ENCODE measurements at regions not wholly inside any gene's neighbourhood (a gene's known extent, or its start where the extent isn't known, plus 50 kb on each side); places are given as distances from the start of the nearest gene placed in this dataset.
A peak's percentile ranks its signal among the peaks of the same experiment; 100 is the strongest.

DNA sequence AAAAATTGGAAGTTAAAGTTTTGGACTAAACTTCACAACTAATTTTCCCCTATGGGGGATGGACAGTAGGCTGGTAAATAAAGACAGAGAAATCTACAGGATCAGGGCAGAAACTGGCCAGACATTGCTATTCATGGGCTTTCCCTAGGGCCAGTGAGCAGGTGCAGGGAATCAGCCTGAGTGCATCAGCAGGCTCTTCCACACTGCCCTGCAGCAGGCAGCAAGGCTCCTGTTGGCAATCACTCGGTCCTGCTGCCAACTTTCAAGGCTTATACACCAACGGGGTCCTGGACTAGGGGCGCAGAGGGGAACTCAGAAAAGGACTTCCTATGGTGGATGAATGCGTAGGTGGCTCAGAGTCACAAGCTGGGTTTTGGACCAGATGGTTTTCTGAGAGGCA, 59.8 kb upstream of the NHSL1 start:
- Histone ChIP-seq H3K79me2 (ENCODE audit: insufficient read depth, low read length) (peaks cover 96% of the 10 kb centered on the region), H4K20me1 (ENCODE audit: insufficient read depth, low read length) (no peaks in the 10 kb centered on the region), H3K4me3 (replicated peaks in 1 of 3; ENCODE audit: insufficient read depth in 1 of 3, low read depth in 2 of 3, low read length in 3 of 3) (no peak overlapping the region), H3K27ac (ENCODE audit: extremely low read length, insufficient read depth, low read length) (peak overlapping the region; percentile 80), H3K36me3 (replicated peaks in 1 of 2; ENCODE audit: control insufficient read depth in 1 of 2, insufficient read depth in 2 of 2, low read length in 2 of 2) (no peaks in the 10 kb centered on the region), H3K9me3 (ENCODE audit: low read length) (no peaks in the 10 kb centered on the region), H3K9ac (ENCODE audit: insufficient read depth, low read depth, low read length) (peak overlapping the region; percentile 9), H3K4me1 (ENCODE audit: insufficient read depth, low read length) (peaks cover 94% of the 10 kb centered on the region), H3K4me2 (ENCODE audit: low read depth, low read length) (peak overlapping the region; percentile 8; the same call in 1 of the 2 replicates), H2AFZ (ENCODE audit: low read length) (no peak overlapping the region), H3K27me3 (ENCODE audit: control insufficient read depth in 1 of 2, insufficient read depth in 2 of 2, low read length in 2 of 2) (no peaks in the 10 kb centered on the region)
- ChIA-PET POLR2A (interaction anchor here (2.3 to 4.5 kb wide), 3 partner anchors 9 to 15 kb away, joined by 9 to 75 read pairs (median 31); no protein-coding TSS in a partner anchor), CTCF (ENCODE audit: low intra/inter-chr PET ratio, low total read pairs) (no interaction called here)
- FAIRE-seq, result no peak
- DNase-seq (ENCODE audit: low spot score), result no peak
- TF ChIP-seq SMYD3 (CRISPR knock-in tag; IDR thresholded peaks at IDR 0.05) (0 out of 2 replicates have a peak, but pooled peaks have one; percentile 61), HHEX (CRISPR knock-in tag; IDR thresholded peaks at IDR 0.05) (no peak), ZNF354B (CRISPR knock-in tag; IDR thresholded peaks at IDR 0.05) (0 out of 2 replicates have a peak, but pooled peaks have one; percentile 57), JDP2 (CRISPR knock-in tag; IDR thresholded peaks at IDR 0.05; ENCODE audit: borderline replicate concordance) (no peak), SOX6 (IDR thresholded peaks at IDR 0.05) (no peak), SOX6 (CRISPR knock-in tag; IDR thresholded peaks at IDR 0.05) (no peak), CCDC6 (CRISPR knock-in tag; IDR thresholded peaks at IDR 0.05) (peak; percentile 43; the same call in 1 of the 2 replicates)
- TF ChIP-seq, protein P1, sequence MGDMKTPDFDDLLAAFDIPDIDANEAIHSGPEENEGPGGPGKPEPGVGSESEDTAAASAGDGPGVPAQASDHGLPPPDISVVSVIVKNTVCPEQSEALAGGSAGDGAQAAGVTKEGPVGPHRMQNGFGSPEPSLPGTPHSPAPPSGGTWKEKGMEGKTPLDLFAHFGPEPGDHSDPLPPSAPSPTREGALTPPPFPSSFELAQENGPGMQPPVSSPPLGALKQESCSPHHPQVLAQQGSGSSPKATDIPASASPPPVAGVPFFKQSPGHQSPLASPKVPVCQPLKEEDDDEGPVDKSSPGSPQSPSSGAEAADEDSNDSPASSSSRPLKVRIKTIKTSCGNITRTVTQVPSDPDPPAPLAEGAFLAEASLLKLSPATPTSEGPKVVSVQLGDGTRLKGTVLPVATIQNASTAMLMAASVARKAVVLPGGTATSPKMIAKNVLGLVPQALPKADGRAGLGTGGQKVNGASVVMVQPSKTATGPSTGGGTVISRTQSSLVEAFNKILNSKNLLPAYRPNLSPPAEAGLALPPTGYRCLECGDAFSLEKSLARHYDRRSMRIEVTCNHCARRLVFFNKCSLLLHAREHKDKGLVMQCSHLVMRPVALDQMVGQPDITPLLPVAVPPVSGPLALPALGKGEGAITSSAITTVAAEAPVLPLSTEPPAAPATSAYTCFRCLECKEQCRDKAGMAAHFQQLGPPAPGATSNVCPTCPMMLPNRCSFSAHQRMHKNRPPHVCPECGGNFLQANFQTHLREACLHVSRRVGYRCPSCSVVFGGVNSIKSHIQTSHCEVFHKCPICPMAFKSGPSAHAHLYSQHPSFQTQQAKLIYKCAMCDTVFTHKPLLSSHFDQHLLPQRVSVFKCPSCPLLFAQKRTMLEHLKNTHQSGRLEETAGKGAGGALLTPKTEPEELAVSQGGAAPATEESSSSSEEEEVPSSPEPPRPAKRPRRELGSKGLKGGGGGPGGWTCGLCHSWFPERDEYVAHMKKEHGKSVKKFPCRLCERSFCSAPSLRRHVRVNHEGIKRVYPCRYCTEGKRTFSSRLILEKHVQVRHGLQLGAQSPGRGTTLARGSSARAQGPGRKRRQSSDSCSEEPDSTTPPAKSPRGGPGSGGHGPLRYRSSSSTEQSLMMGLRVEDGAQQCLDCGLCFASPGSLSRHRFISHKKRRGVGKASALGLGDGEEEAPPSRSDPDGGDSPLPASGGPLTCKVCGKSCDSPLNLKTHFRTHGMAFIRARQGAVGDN (CRISPR knock-in tag; IDR thresholded peaks at IDR 0.05), result peak; percentile 24; the same call in 1 of the 2 replicates
- TF ChIP-seq, protein P2, sequence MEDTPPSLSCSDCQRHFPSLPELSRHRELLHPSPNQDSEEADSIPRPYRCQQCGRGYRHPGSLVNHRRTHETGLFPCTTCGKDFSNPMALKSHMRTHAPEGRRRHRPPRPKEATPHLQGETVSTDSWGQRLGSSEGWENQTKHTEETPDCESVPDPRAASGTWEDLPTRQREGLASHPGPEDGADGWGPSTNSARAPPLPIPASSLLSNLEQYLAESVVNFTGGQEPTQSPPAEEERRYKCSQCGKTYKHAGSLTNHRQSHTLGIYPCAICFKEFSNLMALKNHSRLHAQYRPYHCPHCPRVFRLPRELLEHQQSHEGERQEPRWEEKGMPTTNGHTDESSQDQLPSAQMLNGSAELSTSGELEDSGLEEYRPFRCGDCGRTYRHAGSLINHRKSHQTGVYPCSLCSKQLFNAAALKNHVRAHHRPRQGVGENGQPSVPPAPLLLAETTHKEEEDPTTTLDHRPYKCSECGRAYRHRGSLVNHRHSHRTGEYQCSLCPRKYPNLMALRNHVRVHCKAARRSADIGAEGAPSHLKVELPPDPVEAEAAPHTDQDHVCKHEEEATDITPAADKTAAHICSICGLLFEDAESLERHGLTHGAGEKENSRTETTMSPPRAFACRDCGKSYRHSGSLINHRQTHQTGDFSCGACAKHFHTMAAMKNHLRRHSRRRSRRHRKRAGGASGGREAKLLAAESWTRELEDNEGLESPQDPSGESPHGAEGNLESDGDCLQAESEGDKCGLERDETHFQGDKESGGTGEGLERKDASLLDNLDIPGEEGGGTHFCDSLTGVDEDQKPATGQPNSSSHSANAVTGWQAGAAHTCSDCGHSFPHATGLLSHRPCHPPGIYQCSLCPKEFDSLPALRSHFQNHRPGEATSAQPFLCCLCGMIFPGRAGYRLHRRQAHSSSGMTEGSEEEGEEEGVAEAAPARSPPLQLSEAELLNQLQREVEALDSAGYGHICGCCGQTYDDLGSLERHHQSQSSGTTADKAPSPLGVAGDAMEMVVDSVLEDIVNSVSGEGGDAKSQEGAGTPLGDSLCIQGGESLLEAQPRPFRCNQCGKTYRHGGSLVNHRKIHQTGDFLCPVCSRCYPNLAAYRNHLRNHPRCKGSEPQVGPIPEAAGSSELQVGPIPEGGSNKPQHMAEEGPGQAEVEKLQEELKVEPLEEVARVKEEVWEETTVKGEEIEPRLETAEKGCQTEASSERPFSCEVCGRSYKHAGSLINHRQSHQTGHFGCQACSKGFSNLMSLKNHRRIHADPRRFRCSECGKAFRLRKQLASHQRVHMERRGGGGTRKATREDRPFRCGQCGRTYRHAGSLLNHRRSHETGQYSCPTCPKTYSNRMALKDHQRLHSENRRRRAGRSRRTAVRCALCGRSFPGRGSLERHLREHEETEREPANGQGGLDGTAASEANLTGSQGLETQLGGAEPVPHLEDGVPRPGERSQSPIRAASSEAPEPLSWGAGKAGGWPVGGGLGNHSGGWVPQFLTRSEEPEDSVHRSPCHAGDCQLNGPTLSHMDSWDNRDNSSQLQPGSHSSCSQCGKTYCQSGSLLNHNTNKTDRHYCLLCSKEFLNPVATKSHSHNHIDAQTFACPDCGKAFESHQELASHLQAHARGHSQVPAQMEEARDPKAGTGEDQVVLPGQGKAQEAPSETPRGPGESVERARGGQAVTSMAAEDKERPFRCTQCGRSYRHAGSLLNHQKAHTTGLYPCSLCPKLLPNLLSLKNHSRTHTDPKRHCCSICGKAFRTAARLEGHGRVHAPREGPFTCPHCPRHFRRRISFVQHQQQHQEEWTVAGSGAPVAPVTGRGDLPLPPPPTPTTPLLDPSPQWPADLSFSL (CRISPR knock-in tag; IDR thresholded peaks at IDR 0.05), result no peak
- 75% methylated on average over 4 of the region's 4 CpGs for WGBS (ENCODE audit: low lambda C conversion rate)
- BruUV-seq (replicated peaks), result no TSS peak
- intact Hi-C loops (cut with micrococcal nuclease; ENCODE audit: unreplicated experiment), result no loop called here
- peak; percentile 24 for ATAC-seq
- in situ Hi-C loops (cut with HindIII; ENCODE audit: extremely low pct_ligation_motif_present, low pct_unique_long_range_greater_than_20kb), result no loop called here
